ENCODE measurements at regions not wholly inside any gene's neighbourhood (a gene's known extent, or its start where the extent isn't known, plus 50 kb on each side); places are given as distances from the start of the nearest gene placed in this dataset.
A peak's percentile ranks its signal among the peaks of the same experiment; 100 is the strongest.
"Not testable (repeated sequence)": the region's sequence is repeated elsewhere in the genome, so short reads cannot be mapped to it uniquely, and the experiment has no call there.

GRCh38 chr5:96300976-96301375, 132.1 kb downstream of the PCSK1 start:
- H3K27ac ChIP-seq, result no peak overlapping the region
- TF ChIP-seq, protein P1, sequence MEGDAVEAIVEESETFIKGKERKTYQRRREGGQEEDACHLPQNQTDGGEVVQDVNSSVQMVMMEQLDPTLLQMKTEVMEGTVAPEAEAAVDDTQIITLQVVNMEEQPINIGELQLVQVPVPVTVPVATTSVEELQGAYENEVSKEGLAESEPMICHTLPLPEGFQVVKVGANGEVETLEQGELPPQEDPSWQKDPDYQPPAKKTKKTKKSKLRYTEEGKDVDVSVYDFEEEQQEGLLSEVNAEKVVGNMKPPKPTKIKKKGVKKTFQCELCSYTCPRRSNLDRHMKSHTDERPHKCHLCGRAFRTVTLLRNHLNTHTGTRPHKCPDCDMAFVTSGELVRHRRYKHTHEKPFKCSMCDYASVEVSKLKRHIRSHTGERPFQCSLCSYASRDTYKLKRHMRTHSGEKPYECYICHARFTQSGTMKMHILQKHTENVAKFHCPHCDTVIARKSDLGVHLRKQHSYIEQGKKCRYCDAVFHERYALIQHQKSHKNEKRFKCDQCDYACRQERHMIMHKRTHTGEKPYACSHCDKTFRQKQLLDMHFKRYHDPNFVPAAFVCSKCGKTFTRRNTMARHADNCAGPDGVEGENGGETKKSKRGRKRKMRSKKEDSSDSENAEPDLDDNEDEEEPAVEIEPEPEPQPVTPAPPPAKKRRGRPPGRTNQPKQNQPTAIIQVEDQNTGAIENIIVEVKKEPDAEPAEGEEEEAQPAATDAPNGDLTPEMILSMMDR (conservative IDR thresholded peaks at IDR 0.05), result no peak

- H3K27ac ChIP-seq, result no peak overlapping the region
- TF ChIP-seq, protein P1 (conservative IDR thresholded peaks at IDR 0.05), result no peak
These were observed 135.2 kb downstream of the PCSK1 start for GRCh38 chr5:96297867-96298266.

GRCh38 chr5:96297290-96297689, 135.8 kb downstream of the PCSK1 start:
- no peak overlapping the region for H3K27ac ChIP-seq
- TF ChIP-seq, protein P1 (conservative IDR thresholded peaks at IDR 0.05), result no peak

DNA sequence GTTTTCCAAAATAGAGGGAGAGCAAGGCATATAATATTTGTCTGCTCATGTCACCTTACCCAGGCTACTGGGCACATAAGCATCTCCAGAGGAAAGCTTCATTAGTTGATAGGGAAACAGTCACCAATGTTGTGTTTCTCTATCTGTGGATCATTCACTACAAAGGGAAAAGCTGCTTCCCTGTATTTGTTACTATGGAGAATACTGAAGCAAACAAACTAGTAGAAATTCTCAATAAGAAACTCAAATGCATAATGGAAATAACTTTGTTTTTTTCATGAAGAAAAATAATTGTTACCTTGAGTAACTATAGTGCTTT, 138.2 kb downstream of the PCSK1 start:
- TF ChIP-seq, protein P1 (conservative IDR thresholded peaks at IDR 0.05), result no peak
- H3K27ac ChIP-seq, result 0 out of 2 replicates have a peak overlapping the region, but pooled peaks have one; percentile 8

GRCh38 chr5:96293966-96294883, 138.8 kb downstream of the PCSK1 start:
- TF ChIP-seq, protein P1 (conservative IDR thresholded peaks at IDR 0.05), result no peak
- H3K27ac ChIP-seq, result 0 out of 2 replicates have a peak overlapping the region, but pooled peaks have one; percentile 8

DNA sequence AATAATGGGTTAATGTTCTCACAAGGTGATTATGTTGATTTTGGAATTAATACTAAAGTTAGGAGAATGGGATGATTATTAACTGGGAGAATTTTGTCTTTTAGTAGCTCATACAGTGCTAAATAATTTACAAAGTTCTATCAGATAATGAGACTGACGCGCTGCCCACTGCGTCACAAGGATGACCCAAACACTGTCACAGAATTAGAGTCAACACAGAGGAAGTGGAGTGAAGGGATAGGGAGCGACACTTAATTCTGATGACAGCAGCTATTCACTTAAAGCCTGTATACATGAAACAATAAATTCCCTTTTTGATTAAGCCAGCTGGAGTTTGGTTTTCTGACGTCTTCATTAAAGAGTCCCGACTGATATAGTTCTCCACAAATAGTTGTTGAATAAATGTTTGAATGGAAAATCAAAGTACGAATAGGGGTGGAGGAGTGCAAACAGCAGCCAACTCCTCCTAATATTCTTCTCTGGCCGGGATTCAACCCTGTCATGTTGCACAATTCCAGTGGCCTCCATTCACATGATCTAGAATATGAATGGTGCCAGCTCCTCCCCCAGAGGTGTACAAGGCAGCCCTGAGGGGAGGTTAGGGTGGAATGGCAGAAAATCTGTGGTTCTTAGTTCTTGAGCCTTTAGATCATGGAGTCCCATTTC, 140.3 kb downstream of the PCSK1 start:
- H3K27ac ChIP-seq, result no peak overlapping the region
- TF ChIP-seq, protein P1 (conservative IDR thresholded peaks at IDR 0.05), result no peak

DNA sequence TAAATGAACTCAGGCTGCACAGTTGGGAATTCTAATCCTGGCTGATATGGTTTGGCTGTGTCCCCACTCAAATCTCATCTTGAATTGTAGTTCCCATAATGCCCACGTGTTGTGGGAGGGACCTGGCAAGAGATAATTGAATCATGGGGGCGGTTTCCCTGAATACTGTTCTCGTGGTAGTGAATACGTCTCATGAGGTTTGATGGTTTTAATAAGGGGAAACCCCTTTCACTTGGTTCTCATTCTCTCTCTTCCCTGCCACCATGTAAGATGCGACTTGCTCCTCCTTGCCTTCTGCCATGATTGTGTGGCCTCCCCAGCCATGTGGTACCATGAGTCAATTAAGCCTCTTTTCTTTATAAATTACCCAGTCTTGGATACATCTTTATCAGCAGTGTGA, 143.8 kb downstream of the PCSK1 start:
- not testable (repeated sequence) for H3K27ac ChIP-seq

GRCh38 chr5:96288845-96289185, 144.2 kb downstream of the PCSK1 start:
- TF ChIP-seq, protein P1 (conservative IDR thresholded peaks at IDR 0.05), result no peak
- no peak overlapping the region for H3K27ac ChIP-seq

Data from VCaP (cell line).